G401 (cell line): ENCODE measurements at regions not wholly inside any gene's neighbourhood (a gene's known extent, or its start where the extent isn't known, plus 50 kb on each side); places are given as distances from the start of the nearest gene placed in this dataset.

Experiments
- DNase-seq: peaks from one replicate; pipeline ENCODE4 v3.0.0-alpha.2; 2015; ENCODE audit warnings: low spot score
- in situ Hi-C: cut with HindIII; loops from 2 replicates; pipeline ENCODE4 v1.10.0; 2016; ENCODE audit warnings: low sequenced_read_pairs, mixed read lengths

GRCh38 chr5:5650949-5651348, 228.5 kb downstream of the ICE1 start:
- in situ Hi-C loops = no loop called here
- no peak for DNase-seq

- no peak for DNase-seq
- in situ Hi-C loops = no loop called here
These were observed 227.8 kb downstream of the ICE1 start for GRCh38 chr5:5650242-5650641.

GRCh38 chr5:5649641-5650040, 227.2 kb downstream of the ICE1 start:
- DNase-seq = no peak
- in situ Hi-C loops = no loop called here

GRCh38 chr5:5648694-5649093, 226.2 kb downstream of the ICE1 start:
- in situ Hi-C loops = no loop called here
- no peak for DNase-seq

GRCh38 chr5:5645891-5646290, 223.4 kb downstream of the ICE1 start:
- no peak for DNase-seq
- in situ Hi-C loops = no loop called here

- in situ Hi-C loops = no loop called here
- DNase-seq = no peak
These were observed 222.7 kb downstream of the ICE1 start for GRCh38 chr5:5645198-5645597.

- in situ Hi-C loops = no loop called here
- DNase-seq = no peak
These were observed 221.8 kb downstream of the ICE1 start for GRCh38 chr5:5644249-5644648.

GRCh38 chr5:5643481-5643880, 221.0 kb downstream of the ICE1 start:
- in situ Hi-C loops = no loop called here
- DNase-seq = no peak

GRCh38 chr5:5638211-5638610, 215.7 kb downstream of the ICE1 start:
- no peak for DNase-seq
- in situ Hi-C loops = no loop called here

- in situ Hi-C loops = no loop called here
- DNase-seq = no peak
These were observed 214.7 kb downstream of the ICE1 start for GRCh38 chr5:5637173-5637572.

- in situ Hi-C loops = no loop called here
- peak; percentile 12 for DNase-seq
These were observed 212.3 kb downstream of the ICE1 start for GRCh38 chr5:5634817-5635216.

GRCh38 chr5:5633579-5633978, 211.1 kb downstream of the ICE1 start:
- in situ Hi-C loops = no loop called here
- no peak for DNase-seq

GRCh38 chr5:5632678-5633077, 210.2 kb downstream of the ICE1 start:
- in situ Hi-C loops = no loop called here
- no peak for DNase-seq

- in situ Hi-C loops = no loop called here
These were observed 207.1 kb downstream of the ICE1 start for GRCh38 chr5:5629607-5629978.

GRCh38 chr5:5628866-5629606, 206.6 kb downstream of the ICE1 start:
- DNase-seq = no peak
- in situ Hi-C loops = no loop called here

More at GRCh38 chr5:5629607-5629978, 207.1 kb downstream of the ICE1 start:
- no peak for DNase-seq

- in situ Hi-C loops = no loop called here
- no peak for DNase-seq
These were observed 203.9 kb downstream of the ICE1 start for GRCh38 chr5:5626412-5626811.

- in situ Hi-C loops = no loop called here
- DNase-seq = no peak
These were observed 203.0 kb downstream of the ICE1 start for GRCh38 chr5:5625491-5625890.

- no peak for DNase-seq
- in situ Hi-C loops = no loop called here
These were observed 200.9 kb downstream of the ICE1 start for GRCh38 chr5:5623397-5623796.

- in situ Hi-C loops = no loop called here
- DNase-seq = no peak
These were observed 200.3 kb downstream of the ICE1 start for GRCh38 chr5:5622806-5623205.

GRCh38 chr5:5619546-5619945, 197.1 kb downstream of the ICE1 start:
- no peak for DNase-seq
- in situ Hi-C loops = no loop called here

- no peak for DNase-seq
- in situ Hi-C loops = no loop called here
These were observed 194.5 kb downstream of the ICE1 start for GRCh38 chr5:5617024-5617423.
